ENCODE measurements at regions not wholly inside any gene's neighbourhood (a gene's known extent, or its start where the extent isn't known, plus 50 kb on each side); places are given as distances from the start of the nearest gene placed in this dataset.

DNA sequence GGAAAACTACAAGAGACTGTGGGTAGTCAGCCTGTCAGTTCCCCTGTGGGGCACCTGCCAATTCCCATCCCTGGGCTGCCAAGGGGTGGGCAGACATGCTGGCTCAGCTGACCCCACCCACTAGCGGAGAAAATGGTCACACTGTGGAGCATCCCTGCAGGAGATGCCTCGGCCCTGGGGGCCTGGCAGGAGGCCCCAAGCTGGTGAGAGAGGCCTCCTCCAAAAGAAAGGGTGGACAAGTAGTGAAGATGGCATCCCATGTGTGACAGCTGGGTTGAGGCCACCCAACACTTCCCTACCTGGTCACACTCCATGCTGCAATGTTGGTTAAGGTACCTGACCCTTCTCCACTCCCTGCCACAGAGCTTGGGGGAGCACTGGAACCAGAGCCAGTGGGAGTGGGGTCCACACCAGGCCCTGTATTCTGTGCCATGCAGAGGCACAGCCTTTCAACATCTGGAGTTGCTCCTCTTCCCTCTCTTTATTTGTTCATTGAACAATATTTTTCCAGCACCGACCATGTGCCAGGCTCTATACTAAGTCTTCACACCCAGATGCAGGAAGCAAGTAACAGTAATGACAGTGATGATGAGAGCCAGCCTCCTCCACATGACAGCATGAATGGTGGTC lies 59.5 kb downstream of the KLHDC7A start:
- H3K4me3 ChIP-seq (ENCODE audit: low read depth, low read length): no peak overlapping the region
- no peak for TF ChIP-seq CTCF (IDR thresholded peaks at IDR 0.05; ENCODE audit: low read depth, low read length, missing control alignments)
- no peak for DNase-seq
- in situ Hi-C loops (cut with HindIII; ENCODE audit: low pct_ligation_motif_present, low sequenced_read_pairs): no loop called here
- no peaks in the 10 kb centered on the region for H3K27me3 ChIP-seq (replicated peaks)
- no peak overlapping the region for H3K27ac ChIP-seq
- H3K36me3 ChIP-seq (replicated peaks): no peaks in the 10 kb centered on the region

GRCh38 chr1:18541046-18541795 lies 60.5 kb downstream of the KLHDC7A start:
- H3K36me3 ChIP-seq (replicated peaks): no peaks in the 10 kb centered on the region
- H3K4me3 ChIP-seq (ENCODE audit: low read depth, low read length): no peak overlapping the region
- TF ChIP-seq CTCF (IDR thresholded peaks at IDR 0.05; ENCODE audit: low read depth, low read length, missing control alignments): no peak
- no peaks in the 10 kb centered on the region for H3K27me3 ChIP-seq (replicated peaks)
- no peak overlapping the region for H3K27ac ChIP-seq
- DNase-seq: no peak
- in situ Hi-C loops (cut with HindIII; ENCODE audit: low pct_ligation_motif_present, low sequenced_read_pairs): no loop called here

DNA sequence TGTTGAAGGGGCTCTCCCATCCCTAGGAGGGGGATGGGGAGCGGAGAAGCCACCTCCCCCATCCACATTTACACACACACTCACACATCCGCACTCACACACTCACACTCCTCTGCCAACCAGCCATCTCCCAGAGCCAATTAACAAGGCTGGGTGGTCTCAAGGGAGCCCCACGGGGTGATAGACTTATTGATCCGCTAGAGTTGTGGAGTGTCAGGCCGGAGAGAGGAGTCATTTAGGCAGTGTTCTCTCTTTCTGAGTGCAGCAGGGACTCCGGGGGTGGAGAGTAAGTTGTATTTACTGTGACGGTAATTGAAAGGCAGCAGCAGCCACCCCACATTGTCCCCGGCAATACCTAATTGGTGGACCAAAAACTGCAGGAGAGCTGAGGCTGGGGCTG lies 61.6 kb downstream of the KLHDC7A start:
- H3K4me3 ChIP-seq (ENCODE audit: low read depth, low read length): no peak overlapping the region
- no peak for DNase-seq

DNA sequence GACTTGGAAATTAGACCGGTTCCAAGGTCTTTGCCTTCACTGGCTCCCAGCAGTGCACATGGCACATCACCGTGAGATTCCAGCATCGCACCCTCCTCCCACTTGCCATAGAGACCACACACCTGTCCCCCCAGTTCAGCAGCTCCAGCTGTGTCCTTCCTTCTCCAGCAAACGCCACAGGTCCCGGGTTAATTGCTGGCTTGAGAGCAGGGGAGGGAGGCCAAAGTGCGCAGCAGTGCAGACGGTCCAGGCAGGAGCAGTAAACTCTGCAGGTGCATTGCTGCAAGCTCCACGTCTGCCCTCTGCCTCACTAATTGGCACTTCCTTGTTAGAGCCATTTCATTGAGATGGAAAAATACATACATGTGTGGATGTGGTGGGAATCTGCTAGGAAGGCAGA lies 65.3 kb downstream of the KLHDC7A start:
- in situ Hi-C loops (cut with HindIII; ENCODE audit: low pct_ligation_motif_present, low sequenced_read_pairs): no loop called here
- DNase-seq: no peak
- Histone ChIP-seq H3K27ac (no peak overlapping the region), H3K36me3 (replicated peaks) (no peaks in the 10 kb centered on the region), H3K27me3 (replicated peaks) (no peaks in the 10 kb centered on the region), H3K4me3 (ENCODE audit: low read depth, low read length) (no peak overlapping the region)
- no peak for TF ChIP-seq CTCF (IDR thresholded peaks at IDR 0.05; ENCODE audit: low read depth, low read length, missing control alignments)

More for the DNA sequence above, 61.6 kb downstream of the KLHDC7A start:
- no peaks in the 10 kb centered on the region for H3K27me3 ChIP-seq (replicated peaks)
- in situ Hi-C loops (cut with HindIII; ENCODE audit: low pct_ligation_motif_present, low sequenced_read_pairs): no loop called here
- H3K36me3 ChIP-seq (replicated peaks): no peaks in the 10 kb centered on the region
- no peak for TF ChIP-seq CTCF (IDR thresholded peaks at IDR 0.05; ENCODE audit: low read depth, low read length, missing control alignments)
- no peak overlapping the region for H3K27ac ChIP-seq

DNA sequence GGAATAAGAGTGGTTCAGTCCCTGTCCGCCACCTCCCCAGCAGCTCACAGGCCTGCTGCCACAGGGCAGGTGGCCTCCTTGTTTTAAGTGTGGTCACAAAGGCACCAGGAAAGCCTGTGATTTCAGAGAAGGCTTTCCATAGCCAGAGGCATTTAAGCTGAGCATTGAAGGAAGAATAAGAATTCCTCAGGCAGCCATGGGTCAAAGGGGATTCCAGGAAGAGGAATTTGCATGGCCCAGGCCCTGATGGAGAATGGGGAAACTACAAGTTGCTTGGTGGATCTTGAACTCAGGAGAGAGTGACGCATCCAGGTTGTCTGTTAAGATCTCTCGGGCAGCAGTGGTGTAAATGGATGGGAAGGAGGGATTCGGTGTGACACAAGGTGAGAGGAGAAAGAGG lies 66.7 kb downstream of the KLHDC7A start:
- Histone ChIP-seq H3K27ac (no peak overlapping the region), H3K27me3 (replicated peaks) (no peaks in the 10 kb centered on the region), H3K36me3 (replicated peaks) (no peaks in the 10 kb centered on the region), H3K4me3 (ENCODE audit: low read depth, low read length) (no peak overlapping the region)
- in situ Hi-C loops (cut with HindIII; ENCODE audit: low pct_ligation_motif_present, low sequenced_read_pairs): no loop called here
- TF ChIP-seq CTCF (IDR thresholded peaks at IDR 0.05; ENCODE audit: low read depth, low read length, missing control alignments): no peak
- no peak for DNase-seq
